ENCODE measurements at regions not wholly inside any gene's neighbourhood (a gene's known extent, or its start where the extent isn't known, plus 50 kb on each side); places are given as distances from the start of the nearest gene placed in this dataset.
"Not testable (repeated sequence)": the region's sequence is repeated elsewhere in the genome, so short reads cannot be mapped to it uniquely, and the experiment has no call there.

- TF ChIP-seq POLR2A (IDR thresholded peaks at IDR 0.05; ENCODE audit: low read length); GATA1 (IDR thresholded peaks at IDR 0.05; ENCODE audit: low read depth, low read length): not testable (repeated sequence)
Observed at GRCh38 chr16:33657717-33658116, 198.3 kb downstream of the TP53TG3F start.
